ENCODE measurements at regions not wholly inside any gene's neighbourhood (a gene's known extent, or its start where the extent isn't known, plus 50 kb on each side); places are given as distances from the start of the nearest gene placed in this dataset.
"Not testable (repeated sequence)": the region's sequence is repeated elsewhere in the genome, so short reads cannot be mapped to it uniquely, and the experiment has no call there.

DNA sequence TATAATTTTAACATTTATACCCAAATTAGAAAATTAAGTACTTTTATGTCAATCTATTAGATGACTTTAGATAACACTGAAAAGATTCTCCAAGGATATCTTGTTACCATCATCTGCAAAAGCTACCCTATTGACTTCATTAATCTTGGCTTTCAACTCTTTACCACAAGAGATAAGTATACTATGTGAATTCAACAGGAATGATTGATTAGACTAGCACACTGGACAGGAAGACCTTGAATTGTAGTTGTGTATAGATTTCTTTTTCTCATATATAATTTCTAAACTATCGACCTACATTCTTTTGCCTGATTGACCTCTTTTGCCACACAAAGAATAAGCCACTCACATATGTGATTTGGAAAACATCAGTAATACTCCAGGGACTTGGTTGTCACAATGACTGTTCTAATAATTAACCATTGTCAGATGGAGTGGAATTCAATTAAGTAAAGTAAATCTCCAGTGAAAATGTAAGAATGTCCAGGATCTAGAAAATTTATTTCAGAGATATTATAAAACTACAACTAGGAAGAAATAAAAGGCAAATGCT lies 1132.0 kb downstream of the SORCS1 start:
- DNase-seq (ENCODE audit: low spot score in 2 of 2) = no peak
- H3K4me3 ChIP-seq (ENCODE audit: low read depth, poor library complexity, severe bottlenecking) = no peak overlapping the region
- no peak for TF ChIP-seq POLR2A (IDR thresholded peaks at IDR 0.05)
- no peak for TF ChIP-seq CTCF (IDR thresholded peaks at IDR 0.05)
- WGBS, 2 donors = 72 to 74% methylated on average over 1 of the region's 1 CpG
- intact Hi-C loops (cut with DNase I; ENCODE audit: low total_unique reads) = no loop called here

DNA sequence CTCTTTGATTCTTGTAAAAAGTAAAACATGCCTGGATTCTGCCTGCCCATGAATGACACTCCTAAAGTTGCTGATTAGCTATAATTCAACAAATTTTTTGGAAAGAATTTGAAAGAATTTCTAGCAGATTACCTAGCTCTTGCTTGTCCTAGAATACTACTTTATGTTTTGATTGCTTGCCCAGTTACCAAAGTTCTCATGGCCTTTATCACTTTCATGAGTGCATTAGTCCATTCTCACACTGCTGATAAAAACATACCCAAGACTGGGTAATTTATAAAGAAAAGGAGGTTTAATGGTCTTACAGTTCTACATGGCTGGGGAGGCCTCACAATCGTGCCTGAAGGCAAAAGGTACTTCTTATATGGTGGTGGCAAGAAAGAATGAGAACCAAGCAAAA lies 1137.3 kb downstream of the SORCS1 start:
- intact Hi-C loops (cut with DNase I; ENCODE audit: low total_unique reads) = no loop called here
- TF ChIP-seq CTCF (IDR thresholded peaks at IDR 0.05) (no peak), POLR2A (IDR thresholded peaks at IDR 0.05) (no peak)
- WGBS, 2 donors = 42 to 65% methylated on average over 1 of the region's 1 CpG
- DNase-seq (ENCODE audit: low spot score in 2 of 2) = no peak
- H3K4me3 ChIP-seq (ENCODE audit: low read depth, poor library complexity, severe bottlenecking) = no peak overlapping the region

DNA sequence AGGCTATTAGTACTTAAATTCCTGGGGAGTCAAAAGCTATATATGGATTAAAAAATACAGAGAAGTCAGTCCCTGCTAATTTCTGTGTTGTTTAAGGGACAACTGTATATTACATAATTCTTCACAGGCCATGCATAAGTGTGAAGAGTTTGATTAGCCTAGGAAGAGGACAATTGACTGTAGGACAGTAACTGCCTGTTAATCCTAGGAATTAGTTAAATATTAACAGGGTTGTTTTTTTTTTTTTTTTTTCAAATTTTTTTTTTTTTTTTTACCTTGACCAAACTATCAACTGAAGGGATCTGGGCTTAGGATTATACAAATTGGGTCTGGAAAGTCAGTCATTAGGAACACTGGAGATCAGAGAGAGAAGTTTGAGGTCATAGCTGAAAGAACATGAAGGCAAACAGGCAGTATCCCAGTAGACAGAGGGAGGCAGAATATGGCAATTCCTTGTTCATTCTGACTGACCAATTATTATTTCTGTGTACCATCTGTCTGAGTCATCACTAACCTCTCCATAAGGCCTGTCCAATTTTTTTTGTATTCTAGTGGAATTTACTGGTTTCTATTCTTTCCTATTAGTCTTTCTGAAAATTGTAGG lies 1139.2 kb downstream of the SORCS1 start:
- no peak overlapping the region for H3K4me3 ChIP-seq (ENCODE audit: low read depth, poor library complexity, severe bottlenecking)

GRCh38 chr10:106023329-106023728 lies 1141.2 kb downstream of the SORCS1 start:
- no peak for DNase-seq (ENCODE audit: low spot score in 2 of 2)
- WGBS, 2 donors = 63 to 69% methylated on average over 3 of the region's 3 CpGs

More for the DNA sequence above, 1139.2 kb downstream of the SORCS1 start:
- intact Hi-C loops (cut with DNase I; ENCODE audit: low total_unique reads) = no loop called here
- no peak for DNase-seq (ENCODE audit: low spot score in 2 of 2)
- TF ChIP-seq POLR2A (IDR thresholded peaks at IDR 0.05) = no peak
- no peak for TF ChIP-seq CTCF (IDR thresholded peaks at IDR 0.05)

DNA sequence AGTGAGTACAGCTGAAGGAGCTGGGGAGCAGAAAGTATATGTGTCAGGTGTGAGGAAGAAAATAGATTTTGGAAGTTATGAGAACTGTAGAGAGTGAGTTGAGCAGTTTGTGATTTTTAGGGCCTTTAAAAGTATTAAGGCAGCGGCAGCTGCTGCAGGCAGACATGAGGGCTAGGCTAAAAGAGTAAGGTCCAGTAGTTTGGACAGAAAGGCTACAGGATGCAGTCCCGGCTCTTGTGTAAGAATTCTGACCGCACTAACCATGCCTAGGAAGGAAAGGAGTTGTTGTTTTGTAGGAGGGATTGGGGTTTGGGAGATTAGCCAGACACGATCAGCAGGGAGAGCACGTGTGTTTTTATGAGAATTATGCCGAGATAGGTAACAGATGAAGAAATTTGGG lies 1144.9 kb downstream of the SORCS1 start:
- DNase-seq (ENCODE audit: low spot score in 2 of 2); intact Hi-C loops (cut with DNase I; ENCODE audit: low total_unique reads); H3K4me3 ChIP-seq (ENCODE audit: low read depth, poor library complexity, severe bottlenecking): not testable (repeated sequence)
- 77 to 79% methylated on average over 6 of the region's 6 CpGs for WGBS, 2 donors

More at GRCh38 chr10:106023329-106023728, 1141.2 kb downstream of the SORCS1 start:
- TF ChIP-seq CTCF (IDR thresholded peaks at IDR 0.05) = no peak
- no peak for TF ChIP-seq POLR2A (IDR thresholded peaks at IDR 0.05)
- intact Hi-C loops (cut with DNase I; ENCODE audit: low total_unique reads) = no loop called here
- no peak overlapping the region for H3K4me3 ChIP-seq (ENCODE audit: low read depth, poor library complexity, severe bottlenecking)

GRCh38 chr10:106015369-106016199 lies 1148.9 kb downstream of the SORCS1 start:
- DNase-seq (ENCODE audit: low spot score in 2 of 2); intact Hi-C loops (cut with DNase I; ENCODE audit: low total_unique reads); H3K4me3 ChIP-seq (ENCODE audit: low read depth, poor library complexity, severe bottlenecking): not testable (repeated sequence)
- WGBS, 2 donors = 57 to 59% methylated on average over 4 of the region's 4 CpGs

Data from lower leg skin (tissue), 4 donors.